ENCODE measurements at regions not wholly inside any gene's neighbourhood (a gene's known extent, or its start where the extent isn't known, plus 50 kb on each side); places are given as distances from the start of the nearest gene placed in this dataset.
A peak's percentile ranks its signal among the peaks of the same experiment; 100 is the strongest.

DNA sequence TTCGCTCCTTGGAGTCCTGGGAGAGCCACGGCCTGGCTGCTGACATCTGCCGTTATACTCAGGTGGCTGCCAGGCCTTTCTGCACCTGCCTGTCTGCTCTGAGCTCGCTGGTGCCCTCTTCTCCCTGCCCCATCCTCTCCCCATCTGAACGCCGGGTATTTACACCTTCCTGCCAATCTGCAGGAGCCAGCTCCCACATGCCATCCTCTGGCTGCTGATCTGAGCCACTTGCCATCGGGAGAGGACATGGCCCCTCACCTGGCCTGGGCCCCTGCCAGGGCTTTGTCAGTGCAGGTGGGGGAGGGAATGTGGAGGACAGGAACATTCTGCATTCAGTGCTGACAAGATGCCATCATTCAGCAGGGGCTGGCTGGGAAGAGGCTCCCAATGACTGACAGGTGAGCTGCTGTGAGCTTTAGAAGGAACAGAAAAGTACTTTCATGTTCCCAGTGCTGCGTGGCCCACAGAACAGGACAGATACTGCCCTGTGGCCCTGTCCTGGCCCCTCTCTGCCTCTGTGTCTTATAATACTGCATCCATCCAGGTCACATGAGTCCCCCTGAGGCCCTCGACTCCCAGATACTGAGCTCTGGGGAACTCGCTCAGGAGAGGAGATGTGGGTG, 96.3 kb upstream of the ZNF469 start:
- TF ChIP-seq, protein P1, sequence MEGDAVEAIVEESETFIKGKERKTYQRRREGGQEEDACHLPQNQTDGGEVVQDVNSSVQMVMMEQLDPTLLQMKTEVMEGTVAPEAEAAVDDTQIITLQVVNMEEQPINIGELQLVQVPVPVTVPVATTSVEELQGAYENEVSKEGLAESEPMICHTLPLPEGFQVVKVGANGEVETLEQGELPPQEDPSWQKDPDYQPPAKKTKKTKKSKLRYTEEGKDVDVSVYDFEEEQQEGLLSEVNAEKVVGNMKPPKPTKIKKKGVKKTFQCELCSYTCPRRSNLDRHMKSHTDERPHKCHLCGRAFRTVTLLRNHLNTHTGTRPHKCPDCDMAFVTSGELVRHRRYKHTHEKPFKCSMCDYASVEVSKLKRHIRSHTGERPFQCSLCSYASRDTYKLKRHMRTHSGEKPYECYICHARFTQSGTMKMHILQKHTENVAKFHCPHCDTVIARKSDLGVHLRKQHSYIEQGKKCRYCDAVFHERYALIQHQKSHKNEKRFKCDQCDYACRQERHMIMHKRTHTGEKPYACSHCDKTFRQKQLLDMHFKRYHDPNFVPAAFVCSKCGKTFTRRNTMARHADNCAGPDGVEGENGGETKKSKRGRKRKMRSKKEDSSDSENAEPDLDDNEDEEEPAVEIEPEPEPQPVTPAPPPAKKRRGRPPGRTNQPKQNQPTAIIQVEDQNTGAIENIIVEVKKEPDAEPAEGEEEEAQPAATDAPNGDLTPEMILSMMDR (conservative IDR thresholded peaks at IDR 0.05) = no peak
- WGBS, 2 experiments (ENCODE audit: insufficient coverage in 1 of 2, insufficient read length in 1 of 2) = 86 to 88% methylated on average over 4 to 10 of the region's 10 CpGs
- Mint-ChIP-seq H3K9me3 (peaks cover 40% of the 10 kb centered on the region), H3K4me3 (no peak overlapping the region), H3K4me1 (no peaks in the 10 kb centered on the region), H3K36me3 (ENCODE audit: low read depth) (no peaks in the 10 kb centered on the region), H3K27ac (no peak overlapping the region), H3K27me3 (ENCODE audit: insufficient read depth) (no peaks in the 10 kb centered on the region)
- H3K4me3 ChIP-seq (ENCODE audit: low read length) = no peak overlapping the region
- no peaks in the 10 kb centered on the region for H3K27me3 ChIP-seq (ENCODE audit: control insufficient read depth, insufficient read depth, low read length, poor library complexity, severe bottlenecking)
- H3K9ac ChIP-seq (ENCODE audit: extremely low read depth, low read length, poor library complexity, severe bottlenecking) = no peak overlapping the region
- DNase-seq = no peak
- peaks cover 33% of the 10 kb centered on the region for H3K9me3 ChIP-seq (ENCODE audit: control insufficient read depth, low read length)
- H3K4me1 ChIP-seq (ENCODE audit: control insufficient read depth, insufficient read depth, low read length) = no peaks in the 10 kb centered on the region
- H3K36me3 ChIP-seq (ENCODE audit: control insufficient read depth, insufficient read depth, low read length) = no peaks in the 10 kb centered on the region
- H3K27ac ChIP-seq (ENCODE audit: low read depth, low read length) = no peak overlapping the region

DNA sequence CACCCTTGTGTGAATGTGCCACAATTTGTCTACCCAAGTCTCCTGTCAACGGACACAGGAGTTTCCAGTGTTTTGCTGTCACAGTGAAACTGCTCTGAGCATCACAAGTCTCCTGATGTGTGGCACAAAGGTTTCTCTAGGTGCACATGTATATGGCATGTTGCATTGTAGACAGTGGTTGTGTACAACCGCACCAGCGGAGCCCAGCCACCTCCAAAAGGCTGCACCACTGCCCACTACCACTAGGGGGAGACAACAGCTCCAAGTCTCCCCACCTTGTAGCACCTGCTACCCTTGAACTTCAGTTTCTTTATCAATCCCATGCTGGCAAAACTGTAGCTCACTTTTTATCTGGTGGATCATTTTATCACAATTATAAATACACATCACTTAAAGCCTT, 95.5 kb upstream of the ZNF469 start:
- Mint-ChIP-seq H3K36me3 (ENCODE audit: low read depth) (no peaks in the 10 kb centered on the region), H3K4me3 (no peak overlapping the region), H3K9me3 (peaks cover 35% of the 10 kb centered on the region), H3K27ac (no peak overlapping the region), H3K27me3 (ENCODE audit: insufficient read depth) (no peaks in the 10 kb centered on the region), H3K4me1 (no peaks in the 10 kb centered on the region)
- H3K4me1 ChIP-seq (ENCODE audit: control insufficient read depth, insufficient read depth, low read length) = no peaks in the 10 kb centered on the region
- no peaks in the 10 kb centered on the region for H3K36me3 ChIP-seq (ENCODE audit: control insufficient read depth, insufficient read depth, low read length)
- H3K27me3 ChIP-seq (ENCODE audit: control insufficient read depth, insufficient read depth, low read length, poor library complexity, severe bottlenecking) = no peaks in the 10 kb centered on the region
- H3K4me3 ChIP-seq (ENCODE audit: low read length) = no peak overlapping the region
- H3K9me3 ChIP-seq (ENCODE audit: control insufficient read depth, low read length) = peaks cover 29% of the 10 kb centered on the region
- WGBS, 2 experiments (ENCODE audit: insufficient coverage in 1 of 2, insufficient read length in 1 of 2) = 89% methylated on average over 3 of the region's 3 CpGs; no CpG with 5 or more reads in 1 of the 2 experiments
- TF ChIP-seq, protein P1 (conservative IDR thresholded peaks at IDR 0.05) = peak; percentile 73
- no peak overlapping the region for H3K9ac ChIP-seq (ENCODE audit: extremely low read depth, low read length, poor library complexity, severe bottlenecking)
- peak; percentile 68 for DNase-seq
- no peak overlapping the region for H3K27ac ChIP-seq (ENCODE audit: low read depth, low read length)

DNA sequence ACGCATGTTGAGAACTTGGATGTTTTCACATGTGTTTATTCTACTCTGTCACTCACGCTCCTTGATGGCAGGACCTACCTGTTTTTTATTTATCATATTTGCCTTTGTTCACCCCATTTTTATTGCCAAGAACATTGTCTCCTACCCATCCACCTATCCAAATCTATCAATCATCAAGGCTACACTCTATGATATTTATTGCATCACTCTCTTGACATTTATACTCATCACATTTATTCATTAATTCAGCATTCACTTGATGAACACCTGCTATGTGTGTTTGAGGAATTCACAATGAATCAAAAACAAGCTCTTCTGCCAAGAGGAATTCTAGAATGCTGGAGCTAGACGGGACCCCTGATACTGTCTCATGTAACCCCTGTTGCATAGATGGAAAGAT, 94.5 kb upstream of the ZNF469 start:
- no peak for DNase-seq
- H3K4me3 Mint-ChIP-seq = no peak overlapping the region
- Histone ChIP-seq H3K9me3 (ENCODE audit: control insufficient read depth, low read length) (peaks cover 29% of the 10 kb centered on the region), H3K9ac (ENCODE audit: extremely low read depth, low read length, poor library complexity, severe bottlenecking) (no peak overlapping the region), H3K36me3 (ENCODE audit: control insufficient read depth, insufficient read depth, low read length) (no peaks in the 10 kb centered on the region), H3K27me3 (ENCODE audit: control insufficient read depth, insufficient read depth, low read length, poor library complexity, severe bottlenecking) (no peaks in the 10 kb centered on the region), H3K27ac (ENCODE audit: low read depth, low read length) (no peak overlapping the region), H3K4me1 (ENCODE audit: control insufficient read depth, insufficient read depth, low read length) (no peaks in the 10 kb centered on the region), H3K4me3 (ENCODE audit: low read length) (no peak overlapping the region)
- no peak overlapping the region for H3K27ac Mint-ChIP-seq
- TF ChIP-seq, protein P1 (conservative IDR thresholded peaks at IDR 0.05) = no peak
- WGBS, 2 experiments (ENCODE audit: insufficient coverage in 1 of 2, insufficient read length in 1 of 2) = 80 to 89% methylated on average over 2 to 3 of the region's 3 CpGs
- H3K9me3 Mint-ChIP-seq = peaks cover 31% of the 10 kb centered on the region
- no peaks in the 10 kb centered on the region for H3K36me3 Mint-ChIP-seq (ENCODE audit: low read depth)
- no peaks in the 10 kb centered on the region for H3K4me1 Mint-ChIP-seq
- H3K27me3 Mint-ChIP-seq (ENCODE audit: insufficient read depth) = no peaks in the 10 kb centered on the region
